ENCODE measurements at regions not wholly inside any gene's neighbourhood (a gene's known extent, or its start where the extent isn't known, plus 50 kb on each side); places are given as distances from the start of the nearest gene placed in this dataset.

- Histone ChIP-seq H3K4me1 (ENCODE audit: control insufficient read depth in 1 of 2, insufficient read depth in 2 of 2, low read length in 2 of 2) (no peaks in the 10 kb centered on the region), H3K36me3 (ENCODE audit: control insufficient read depth in 1 of 2, insufficient read depth in 2 of 2, low read length in 2 of 2) (no peaks in the 10 kb centered on the region), H3K79me2 (ENCODE audit: insufficient read depth, low read length) (no peaks in the 10 kb centered on the region), H3K9me3 (ENCODE audit: control insufficient read depth in 1 of 2, insufficient read depth in 1 of 2, low read depth in 1 of 2, low read length in 2 of 2) (peaks cover 0 to 6% of the 10 kb centered on the region in 2 experiments; a peak in 1 of 4 replicates), H3K27ac (ENCODE audit: low read depth, low read length) (no peak overlapping the region), H3K9ac (ENCODE audit: low read length) (no peak overlapping the region), H4K20me1 (ENCODE audit: insufficient read depth) (no peaks in the 10 kb centered on the region), H3K9me2 (ENCODE audit: insufficient read depth) (no peaks in the 10 kb centered on the region), H3K4me2 (ENCODE audit: low read length) (no peak overlapping the region), H3K27me3 (ENCODE audit: insufficient read depth, low read length) (no peaks in the 10 kb centered on the region; the same call in 1 of the 2 replicates), H2AFZ (ENCODE audit: low read depth, low read length, poor library complexity, severe bottlenecking) (no peak overlapping the region), H3K4me3 (replicated peaks in 1 of 2; ENCODE audit: low read depth in 1 of 2, low read length in 2 of 2) (no peak overlapping the region)
- POLR2A ChIA-PET: no interaction called here
- BruUV-seq (replicated peaks): no TSS peak
- ATAC-seq (no peak), DNase-seq (ENCODE audit: low read depth, low spot score) (no peak)
- intact Hi-C loops (cut with micrococcal nuclease): no loop called here
- TF ChIP-seq CTCF (IDR thresholded peaks at IDR 0.05 in 2 of 3, conservative IDR thresholded peaks at IDR 0.05 in 1 of 3; ENCODE audit: borderline replicate concordance in 1 of 3, insufficient read depth in 1 of 3, low read depth in 2 of 3, low read length in 2 of 3): no peak
- no peak for TF ChIP-seq EZH2 (IDR thresholded peaks at IDR 0.05)
- TF ChIP-seq JUND (IDR thresholded peaks at IDR 0.05): no peak
- no peak for TF ChIP-seq ZNF274 (IDR thresholded peaks at IDR 0.05; ENCODE audit: low read depth, low read length)
- no peak for TF ChIP-seq ATF3 (IDR thresholded peaks at IDR 0.05)
- no peak for TF ChIP-seq SIN3A (IDR thresholded peaks at IDR 0.05; ENCODE audit: low read depth)
- no peak for TF ChIP-seq REST (IDR thresholded peaks at IDR 0.05; ENCODE audit: low read depth)
- TF ChIP-seq ELF1 (IDR thresholded peaks at IDR 0.05; ENCODE audit: borderline replicate concordance, low read depth): no peak
- no peak for TF ChIP-seq POLR2A (IDR thresholded peaks at IDR 0.05; ENCODE audit: borderline replicate concordance, extremely low read depth, insufficient read depth, insufficient read length)
- TF ChIP-seq EZH2phosphoT487 (IDR thresholded peaks at IDR 0.05; ENCODE audit: borderline replicate concordance): no peak
- no peak for TF ChIP-seq POLR2AphosphoS5 (IDR thresholded peaks at IDR 0.05; ENCODE audit: low read depth, low read length)
- TF ChIP-seq ZBTB33 (IDR thresholded peaks at IDR 0.05; ENCODE audit: extremely low read depth, insufficient replicate concordance, low read length): no peak
- RAD21 ChIA-PET (ENCODE audit: low non-redundant PET in 1 of 2, low total read pairs in 2 of 2, uncharacterized antibody in 2 of 2, unreplicated experiment in 2 of 2): no interaction called here
- CTCF ChIA-PET: no interaction called here
Measured at GRCh38 chr6:98142839-98143238, 691.5 kb upstream of the POU3F2 start.

Data from HCT116 (cell line).